Activated naive CD8-positive, alpha-beta T cell (primary cell): ENCODE measurements at regions not wholly inside any gene's neighbourhood (a gene's known extent, or its start where the extent isn't known, plus 50 kb on each side); places are given as distances from the start of the nearest gene placed in this dataset.
A peak's percentile ranks its signal among the peaks of the same experiment; 100 is the strongest.

Source experiments
- H3K27ac Mint-ChIP-seq: one replicate; pipeline ENCODE4 v1.8.0; 2021; ENCODE audit warnings: mixed read lengths
- H3K27me3 Mint-ChIP-seq: one replicate; pipeline ENCODE4 v1.8.0; 2021; ENCODE audit warnings: mixed read lengths
- H3K36me3 Mint-ChIP-seq: one replicate; pipeline ENCODE4 v1.8.0; 2021; ENCODE audit warnings: mixed read lengths
- H3K4me1 Mint-ChIP-seq: one replicate; pipeline ENCODE4 v1.8.0; 2021; ENCODE audit warnings: low read depth, mixed read lengths
- H3K4me3 Mint-ChIP-seq: one replicate; pipeline ENCODE4 v1.8.0; 2021; ENCODE audit warnings: mild to moderate bottlenecking, mixed read lengths
- H3K9me3 Mint-ChIP-seq: one replicate; pipeline ENCODE4 v1.8.0; 2021; ENCODE audit warnings: low read depth, mixed read lengths

GRCh38 chr9:6703898-6704639 lies 53.7 kb upstream of the KDM4C start:
- H3K4me1 Mint-ChIP-seq, result peaks cover 7% of the 10 kb centered on the region
- peak overlapping the region; percentile 91 for H3K27ac Mint-ChIP-seq
- H3K4me3 Mint-ChIP-seq, result peak overlapping the region; percentile 91
- H3K9me3 Mint-ChIP-seq, result no peaks in the 10 kb centered on the region
- no peaks in the 10 kb centered on the region for H3K36me3 Mint-ChIP-seq
- no peaks in the 10 kb centered on the region for H3K27me3 Mint-ChIP-seq

GRCh38 chr9:6702707-6703106 lies 55.1 kb upstream of the KDM4C start:
- Mint-ChIP-seq H3K27ac (peak overlapping the region; percentile 22), H3K27me3 (no peaks in the 10 kb centered on the region), H3K4me3 (peak overlapping the region; percentile 91), H3K36me3 (no peaks in the 10 kb centered on the region), H3K9me3 (no peaks in the 10 kb centered on the region), H3K4me1 (peaks cover 7% of the 10 kb centered on the region)

GRCh38 chr9:6696178-6696577 lies 50.6 kb upstream of the GLDC start:
- Mint-ChIP-seq H3K4me3 (no peak overlapping the region), H3K36me3 (no peaks in the 10 kb centered on the region), H3K27ac (no peak overlapping the region), H3K27me3 (no peaks in the 10 kb centered on the region), H3K9me3 (no peaks in the 10 kb centered on the region), H3K4me1 (no peaks in the 10 kb centered on the region)

DNA sequence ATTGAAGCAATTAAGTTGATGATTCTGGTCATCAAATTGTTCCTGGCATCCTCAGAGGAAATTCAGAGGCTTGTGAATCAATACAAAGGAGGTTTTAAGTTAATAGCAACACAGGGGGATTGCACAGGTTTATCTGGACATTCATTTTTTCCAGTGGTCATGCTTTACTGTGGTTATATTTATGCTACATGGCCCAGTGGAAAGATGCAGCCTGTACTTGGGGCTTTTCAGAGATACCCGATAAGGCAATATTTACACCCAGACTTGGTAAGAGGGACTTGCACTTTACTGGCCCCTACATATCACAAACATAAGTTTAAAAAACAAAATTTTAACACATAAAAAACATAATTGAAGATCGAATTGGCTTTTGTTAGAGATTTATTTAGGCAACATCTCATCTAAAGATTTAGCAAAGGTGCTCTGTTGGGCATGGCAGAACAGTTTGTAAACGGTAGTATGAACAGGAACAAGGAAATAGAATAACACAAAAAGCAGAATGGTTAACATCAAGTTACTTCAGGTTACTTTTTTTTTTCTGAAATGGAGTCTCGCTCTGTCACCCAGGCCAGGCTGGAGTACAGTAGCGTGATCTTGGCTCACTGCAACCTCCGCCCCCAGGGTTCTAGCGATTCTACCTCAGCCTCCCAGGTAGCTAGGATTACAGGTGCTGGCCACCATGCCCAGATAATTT lies 49.7 kb upstream of the GLDC start:
- H3K9me3 Mint-ChIP-seq, result no peaks in the 10 kb centered on the region
- no peak overlapping the region for H3K4me3 Mint-ChIP-seq
- H3K27ac Mint-ChIP-seq, result no peak overlapping the region
- H3K27me3 Mint-ChIP-seq, result no peaks in the 10 kb centered on the region
- no peaks in the 10 kb centered on the region for H3K4me1 Mint-ChIP-seq
- no peaks in the 10 kb centered on the region for H3K36me3 Mint-ChIP-seq
